ENCODE measurements at regions not wholly inside any gene's neighbourhood (a gene's known extent, or its start where the extent isn't known, plus 50 kb on each side); places are given as distances from the start of the nearest gene placed in this dataset.

GRCh38 chr9:71179183-71179582 lies 57.8 kb upstream of the TRPM3 start:
- Mint-ChIP-seq H3K4me1 (no peaks in the 10 kb centered on the region), H3K36me3 (no peaks in the 10 kb centered on the region), H3K27me3 (peaks cover 0 to 9% (median 4%) of the 10 kb centered on the region in 5 donors), H3K27ac (no peak overlapping the region), H3K4me3 (no peak overlapping the region), H3K9me3 (no peaks in the 10 kb centered on the region)
- Histone ChIP-seq H3K36me3 (ENCODE audit: control insufficient read depth in 2 of 3, insufficient read depth in 3 of 3, low read length in 3 of 3) (no peaks in the 10 kb centered on the region), H3K27me3 (ENCODE audit: control insufficient read depth in 2 of 2, insufficient read depth in 2 of 2, low read length in 2 of 2) (no peaks in the 10 kb centered on the region), H3K27ac (ENCODE audit: low read depth, low read length) (no peak overlapping the region), H3K4me1 (ENCODE audit: control insufficient read depth in 2 of 2, insufficient read depth in 2 of 2, low read length in 2 of 2) (no peaks in the 10 kb centered on the region), H3K9me3 (ENCODE audit: control insufficient read depth in 2 of 3, low read length in 3 of 3) (no peaks in the 10 kb centered on the region), H3K4me3 (ENCODE audit: low read length) (no peak overlapping the region)
- ATAC-seq (no peak), DNase-seq (no peak)
- intact Hi-C loops (cut with micrococcal nuclease) = no loop called here
- POLR2A ChIA-PET = no interaction called here
- CTCF ChIA-PET = no interaction called here

DNA sequence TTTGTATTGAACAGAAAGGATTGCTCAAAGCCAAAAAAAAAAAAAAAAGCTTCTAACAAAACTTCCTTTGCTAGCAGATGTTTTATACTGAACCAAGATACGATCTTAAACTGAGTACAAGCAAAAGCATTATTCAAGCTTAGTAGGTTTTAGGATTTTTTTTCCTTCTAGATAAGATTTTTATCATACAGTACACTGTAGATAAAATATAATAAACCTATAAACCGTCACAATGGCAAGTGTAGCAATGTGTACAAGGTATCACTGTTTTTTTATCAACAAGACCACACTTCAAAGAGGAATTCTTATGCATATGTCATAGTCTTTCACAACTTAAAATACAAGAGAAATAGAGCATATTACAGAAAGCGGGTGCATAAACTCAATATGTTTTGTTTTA lies 56.5 kb upstream of the TRPM3 start:
- H3K27ac Mint-ChIP-seq = no peak overlapping the region
- Histone ChIP-seq H3K27ac (ENCODE audit: low read depth, low read length) (no peak overlapping the region), H3K4me3 (ENCODE audit: low read length) (no peak overlapping the region), H3K27me3 (ENCODE audit: control insufficient read depth in 2 of 2, insufficient read depth in 2 of 2, low read length in 2 of 2) (no peaks in the 10 kb centered on the region), H3K9me3 (ENCODE audit: control insufficient read depth in 2 of 3, low read length in 3 of 3) (no peaks in the 10 kb centered on the region), H3K36me3 (ENCODE audit: control insufficient read depth in 2 of 3, insufficient read depth in 3 of 3, low read length in 3 of 3) (no peaks in the 10 kb centered on the region), H3K4me1 (ENCODE audit: control insufficient read depth in 2 of 2, insufficient read depth in 2 of 2, low read length in 2 of 2) (no peaks in the 10 kb centered on the region)
- CTCF ChIA-PET = no interaction called here
- H3K9me3 Mint-ChIP-seq = no peaks in the 10 kb centered on the region
- peaks cover 0 to 9% (median 4%) of the 10 kb centered on the region in 5 donors for H3K27me3 Mint-ChIP-seq
- POLR2A ChIA-PET = no interaction called here
- DNase-seq (no peak), ATAC-seq (no peak)
- H3K4me1 Mint-ChIP-seq = no peaks in the 10 kb centered on the region
- no peak overlapping the region for H3K4me3 Mint-ChIP-seq
- intact Hi-C loops (cut with micrococcal nuclease) = no loop called here
- no peaks in the 10 kb centered on the region for H3K36me3 Mint-ChIP-seq

DNA sequence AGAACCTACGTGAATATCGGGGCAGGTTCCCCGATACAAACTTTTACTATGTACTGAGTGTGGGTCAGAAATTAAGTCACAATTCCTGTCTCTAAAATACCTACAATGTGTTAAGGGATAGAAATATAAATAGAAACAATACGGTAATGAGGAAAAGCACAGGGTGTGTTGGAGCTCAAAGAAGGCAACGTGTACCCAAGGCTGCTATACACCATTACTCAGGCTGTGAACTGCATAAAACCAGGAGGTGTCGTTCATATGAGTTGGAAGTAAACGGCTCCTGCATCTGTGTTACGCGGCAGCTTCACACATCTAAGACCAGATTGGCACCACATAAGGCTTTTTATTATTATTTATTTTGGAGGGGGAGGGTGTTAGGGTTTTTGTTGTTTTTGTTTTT lies 50.1 kb upstream of the TRPM3 start:
- H3K27ac ChIP-seq (ENCODE audit: low read depth, low read length) = no peak overlapping the region
- intact Hi-C loops (cut with micrococcal nuclease) = no loop called here
- Mint-ChIP-seq H3K27ac (no peak overlapping the region), H3K4me3 (no peak overlapping the region), H3K27me3 (no peaks in the 10 kb centered on the region), H3K36me3 (no peaks in the 10 kb centered on the region), H3K4me1 (peaks cover 0 to 1% (median 0%) of the 10 kb centered on the region in 7 donors), H3K9me3 (peaks cover 0 to 14% (median 4%) of the 10 kb centered on the region in 11 donors)
- ATAC-seq (no peak), DNase-seq (no peak)
- H3K9me3 ChIP-seq (ENCODE audit: control insufficient read depth in 2 of 3, low read length in 3 of 3) = no peaks in the 10 kb centered on the region
- no peaks in the 10 kb centered on the region for H3K27me3 ChIP-seq (ENCODE audit: control insufficient read depth in 2 of 2, insufficient read depth in 2 of 2, low read length in 2 of 2)
- no peaks in the 10 kb centered on the region for H3K4me1 ChIP-seq (ENCODE audit: control insufficient read depth in 2 of 2, insufficient read depth in 2 of 2, low read length in 2 of 2)
- POLR2A ChIA-PET = no interaction called here
- H3K36me3 ChIP-seq (ENCODE audit: control insufficient read depth in 2 of 3, insufficient read depth in 3 of 3, low read length in 3 of 3) = no peaks in the 10 kb centered on the region
- CTCF ChIA-PET = no interaction called here
- H3K4me3 ChIP-seq (ENCODE audit: low read length) = no peak overlapping the region
